ENCODE measurements at regions not wholly inside any gene's neighbourhood (a gene's known extent, or its start where the extent isn't known, plus 50 kb on each side); places are given as distances from the start of the nearest gene placed in this dataset.
"Not testable (repeated sequence)": the region's sequence is repeated elsewhere in the genome, so short reads cannot be mapped to it uniquely, and the experiment has no call there.

GRCh38 chr9:75548871-75549270, 341.6 kb upstream of the PCSK5 start:
- TF ChIP-seq CTCF (IDR thresholded peaks at IDR 0.05; ENCODE audit: insufficient read depth, low read length, severe bottlenecking), result no peak
- no peak for FAIRE-seq
- Histone ChIP-seq H3K36me3 (ENCODE audit: control insufficient read depth, insufficient read depth, low read length) (no peaks in the 10 kb centered on the region), H3K4me3 (ENCODE audit: low read depth, low read length) (no peak overlapping the region), H3K27me3 (ENCODE audit: control insufficient read depth, insufficient read depth, low read length) (no peaks in the 10 kb centered on the region)
- DNase-seq (ENCODE audit: low read depth), result no peak

GRCh38 chr9:75551861-75552260, 338.6 kb upstream of the PCSK5 start:
- DNase-seq (ENCODE audit: low read depth), result no peak
- no peak for FAIRE-seq
- TF ChIP-seq CTCF (IDR thresholded peaks at IDR 0.05; ENCODE audit: insufficient read depth, low read length, severe bottlenecking), result no peak
- no peak overlapping the region for H3K4me3 ChIP-seq (ENCODE audit: low read depth, low read length)
- no peaks in the 10 kb centered on the region for H3K27me3 ChIP-seq (ENCODE audit: control insufficient read depth, insufficient read depth, low read length)
- H3K36me3 ChIP-seq (ENCODE audit: control insufficient read depth, insufficient read depth, low read length), result no peaks in the 10 kb centered on the region

GRCh38 chr9:75552941-75553340, 337.5 kb upstream of the PCSK5 start:
- no peak for TF ChIP-seq CTCF (IDR thresholded peaks at IDR 0.05; ENCODE audit: insufficient read depth, low read length, severe bottlenecking)
- no peak for DNase-seq (ENCODE audit: low read depth)
- FAIRE-seq, result no peak
- no peak overlapping the region for H3K4me3 ChIP-seq (ENCODE audit: low read depth, low read length)
- H3K36me3 ChIP-seq (ENCODE audit: control insufficient read depth, insufficient read depth, low read length), result no peaks in the 10 kb centered on the region
- no peaks in the 10 kb centered on the region for H3K27me3 ChIP-seq (ENCODE audit: control insufficient read depth, insufficient read depth, low read length)

GRCh38 chr9:75566813-75567212, 323.7 kb upstream of the PCSK5 start:
- not testable (repeated sequence) for H3K27me3 ChIP-seq (ENCODE audit: control insufficient read depth, insufficient read depth, low read length); H3K4me3 ChIP-seq (ENCODE audit: low read depth, low read length); DNase-seq (ENCODE audit: low read depth); H3K36me3 ChIP-seq (ENCODE audit: control insufficient read depth, insufficient read depth, low read length); FAIRE-seq

- TF ChIP-seq CTCF (IDR thresholded peaks at IDR 0.05; ENCODE audit: insufficient read depth, low read length, severe bottlenecking), result no peak
- FAIRE-seq (no peak), DNase-seq (ENCODE audit: low read depth) (no peak)
- no peaks in the 10 kb centered on the region for H3K36me3 ChIP-seq (ENCODE audit: control insufficient read depth, insufficient read depth, low read length)
- no peaks in the 10 kb centered on the region for H3K27me3 ChIP-seq (ENCODE audit: control insufficient read depth, insufficient read depth, low read length)
- no peak overlapping the region for H3K4me3 ChIP-seq (ENCODE audit: low read depth, low read length)
Observed at GRCh38 chr9:75570538-75570937, 319.9 kb upstream of the PCSK5 start.

- H3K4me3 ChIP-seq (ENCODE audit: low read depth, low read length), result no peak overlapping the region
- DNase-seq (ENCODE audit: low read depth) (no peak), FAIRE-seq (no peak)
- no peaks in the 10 kb centered on the region for H3K36me3 ChIP-seq (ENCODE audit: control insufficient read depth, insufficient read depth, low read length)
- no peaks in the 10 kb centered on the region for H3K27me3 ChIP-seq (ENCODE audit: control insufficient read depth, insufficient read depth, low read length)
- TF ChIP-seq CTCF (IDR thresholded peaks at IDR 0.05; ENCODE audit: insufficient read depth, low read length, severe bottlenecking), result no peak
Observed at GRCh38 chr9:75574569-75574968, 315.9 kb upstream of the PCSK5 start.

All from bronchial epithelial cell (primary cell).